Liver (tissue), 8 donors: ENCODE measurements at regions not wholly inside any gene's neighbourhood (a gene's known extent, or its start where the extent isn't known, plus 50 kb on each side); places are given as distances from the start of the nearest gene placed in this dataset.

ENCODE experiments used
- DNase-seq: peaks from one replicate; pipeline ENCODE4 v3.0.0-alpha.2; 2017; ENCODE audit warnings: low spot score
- H3K27ac ChIP-seq, 2 donors: one replicate each; pipeline ENCODE4 v1.7.0; 2013; ENCODE audit warnings: inconsistent platforms in 2 of 2, low read length in 2 of 2, control low read depth in 1 of 2, low read depth in 1 of 2, mild to moderate bottlenecking in 1 of 2
- H3K27me3 ChIP-seq, 4 donors: one replicate each; pipeline versions ENCODE4 v1.6.1 to v1.7.0; 2013; ENCODE audit warnings: low read length in 3 of 4, inconsistent platforms in 1 of 4, mild to moderate bottlenecking in 1 of 4, moderate library complexity in 1 of 4; ENCODE audit not compliant: control insufficient read depth in 4 of 4, insufficient read depth in 4 of 4
- H3K36me3 ChIP-seq, 4 donors: one replicate each; pipeline versions ENCODE4 v1.6.1 to v1.7.0; 2013; ENCODE audit warnings: low read length in 3 of 4, mild to moderate bottlenecking in 3 of 4, low read depth in 1 of 4, moderate library complexity in 1 of 4; ENCODE audit not compliant: control insufficient read depth in 4 of 4, insufficient read depth in 3 of 4
- H3K4me1 ChIP-seq, 4 donors: one replicate each; pipeline versions ENCODE4 v1.6.1 to v1.7.0; 2013; ENCODE audit warnings: low read length in 3 of 4, mild to moderate bottlenecking in 3 of 4, moderate library complexity in 1 of 4; ENCODE audit not compliant: control insufficient read depth in 4 of 4, insufficient read depth in 4 of 4
- H3K4me3 ChIP-seq, 3 donors: one replicate each; pipeline versions ENCODE4 v1.6.1 to v1.7.0; 2013; ENCODE audit warnings: low read length in 3 of 3, control low read depth in 1 of 3, low read depth in 1 of 3, mild to moderate bottlenecking in 1 of 3
- H3K9ac ChIP-seq, 2 donors: one replicate each; pipeline ENCODE4 v1.7.0; 2013; ENCODE audit warnings: low read length in 2 of 2, mild to moderate bottlenecking in 2 of 2, moderate library complexity in 2 of 2, control low read depth in 1 of 2, low read depth in 1 of 2
- H3K9me3 ChIP-seq, 4 donors: one replicate each; pipeline versions ENCODE4 v1.6.1 to v1.7.0; 2013; ENCODE audit warnings: low read length in 3 of 4; ENCODE audit not compliant: control insufficient read depth in 4 of 4
- FOXA2 ChIP-seq: IDR thresholded peaks from 2 replicates; pipeline ENCODE4 v1.6.1; 2016; ENCODE audit warnings: antibody characterized with exemption
- GABPA ChIP-seq, 2 donors: IDR thresholded peaks in 1 of 2; conservative IDR thresholded peaks in 1 of 2; 2 replicates each; pipeline ENCODE4 v1.6.1; 2016; ENCODE audit warnings: antibody characterized with exemption in 2 of 2, mild to moderate bottlenecking in 1 of 2, moderate library complexity in 1 of 2
- HNF4A ChIP-seq, 2 donors: conservative IDR thresholded peaks; 2 replicates each; pipeline ENCODE4 v1.6.1; 2016; ENCODE audit warnings: antibody characterized with exemption in 2 of 2, mild to moderate bottlenecking in 2 of 2
- HNF4G ChIP-seq: IDR thresholded peaks from 2 replicates; pipeline ENCODE4 v1.6.1; 2016; ENCODE audit warnings: antibody characterized with exemption
- NR2F2 ChIP-seq: IDR thresholded peaks from 2 replicates; pipeline ENCODE4 v1.6.1; 2016; ENCODE audit warnings: antibody characterized with exemption
- RAD21 ChIP-seq, 2 donors: IDR thresholded peaks; 2 replicates each; pipeline ENCODE4 v1.6.1; 2016; ENCODE audit warnings: antibody characterized with exemption in 2 of 2, mild to moderate bottlenecking in 2 of 2
- RXRA ChIP-seq, 2 donors: IDR thresholded peaks; 2 replicates each; pipeline ENCODE4 v1.6.1; 2017 to 2018; ENCODE audit warnings: antibody characterized with exemption in 2 of 2, mild to moderate bottlenecking in 1 of 2
- TAF1 ChIP-seq: conservative IDR thresholded peaks from 2 replicates; pipeline ENCODE4 v1.6.1; 2016; ENCODE audit warnings: antibody characterized with exemption, mild to moderate bottlenecking
- WGBS: extraction: QIAGEN DNeasy Blood & Tissue Kit; methylation state at CpG from one replicate; pipeline ENCODE4 v1.1.7; 2013; 5-methylcytosine and 5-hydroxymethylcytosine counted together
- TF ChIP-seq, protein P1 (sequence below): IDR thresholded peaks from 2 replicates; pipeline ENCODE4 v1.6.1; 2016; ENCODE audit warnings: antibody characterized with exemption, mild to moderate bottlenecking
- TF ChIP-seq, protein P2 (sequence below): fragments of 150-350 bp; IDR thresholded peaks from 2 replicates; pipeline ENCODE4 v1.5.1; 2017; ENCODE audit warnings: improper control_type of control experiment, low read depth, low read length; ENCODE audit not compliant: missing input control
- TF ChIP-seq, protein P3 (sequence below): IDR thresholded peaks from 2 replicates; pipeline ENCODE4 v1.6.1; 2016; ENCODE audit warnings: antibody characterized with exemption
- TF ChIP-seq, protein P4 (sequence below): IDR thresholded peaks from 2 replicates; pipeline ENCODE4 v1.6.1; 2016; ENCODE audit warnings: antibody characterized with exemption
- donor health status: healthy.
- donor health status: healthy.
- donor health status: healthy.
- donor health status: healthy.
- donor health status: healthy.

DNA sequence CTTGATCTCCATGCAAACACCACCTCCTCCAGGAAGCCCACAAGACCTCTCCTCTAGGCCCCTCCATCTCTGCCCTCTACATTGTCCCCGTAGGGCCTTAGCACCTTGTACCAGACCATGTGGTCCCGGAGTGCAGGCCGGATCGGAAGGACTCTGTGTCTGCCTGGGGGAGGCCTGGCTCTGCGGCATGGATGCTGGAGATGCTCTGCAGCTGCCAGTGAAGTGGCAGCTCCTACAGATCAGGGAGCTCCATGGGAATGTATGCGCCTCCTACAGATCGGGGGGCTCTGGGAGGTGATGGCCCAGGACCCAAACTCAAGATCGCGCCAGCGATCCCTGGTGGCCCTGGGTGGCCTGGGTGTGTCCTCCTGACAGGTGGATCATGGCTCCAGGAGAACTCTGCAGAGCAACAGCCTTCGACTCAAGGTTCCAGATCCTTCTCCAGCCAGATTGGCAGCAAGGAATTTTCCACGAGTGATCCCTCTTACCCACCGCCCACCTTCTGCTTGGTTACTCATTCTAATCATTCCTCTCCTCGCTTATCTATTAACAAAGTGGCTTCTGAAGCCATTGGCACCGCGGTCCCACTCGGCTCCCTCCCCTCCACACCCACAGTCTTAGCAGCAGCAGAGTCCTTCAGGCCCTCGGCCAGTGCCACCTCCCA is 67.3 kb downstream of the ADRA2C start:
- DNase-seq: no peak
- Histone ChIP-seq H3K9ac (no peak overlapping the region), H3K4me1 (peaks cover 0 to 10% (median 6%) of the 10 kb centered on the region in 4 donors), H3K36me3 (no peaks in the 10 kb centered on the region), H3K9me3 (no peaks in the 10 kb centered on the region), H3K27me3 (no peaks in the 10 kb centered on the region), H3K4me3 (no peak overlapping the region), H3K27ac (no peak overlapping the region)
- WGBS: 94% methylated on average over 18 of the region's 18 CpGs
- no peak for TF ChIP-seq RXRA (IDR thresholded peaks at IDR 0.05)
- no peak for TF ChIP-seq GABPA (IDR thresholded peaks at IDR 0.05 in 1 of 2, conservative IDR thresholded peaks at IDR 0.05 in 1 of 2)
- TF ChIP-seq, protein P1, sequence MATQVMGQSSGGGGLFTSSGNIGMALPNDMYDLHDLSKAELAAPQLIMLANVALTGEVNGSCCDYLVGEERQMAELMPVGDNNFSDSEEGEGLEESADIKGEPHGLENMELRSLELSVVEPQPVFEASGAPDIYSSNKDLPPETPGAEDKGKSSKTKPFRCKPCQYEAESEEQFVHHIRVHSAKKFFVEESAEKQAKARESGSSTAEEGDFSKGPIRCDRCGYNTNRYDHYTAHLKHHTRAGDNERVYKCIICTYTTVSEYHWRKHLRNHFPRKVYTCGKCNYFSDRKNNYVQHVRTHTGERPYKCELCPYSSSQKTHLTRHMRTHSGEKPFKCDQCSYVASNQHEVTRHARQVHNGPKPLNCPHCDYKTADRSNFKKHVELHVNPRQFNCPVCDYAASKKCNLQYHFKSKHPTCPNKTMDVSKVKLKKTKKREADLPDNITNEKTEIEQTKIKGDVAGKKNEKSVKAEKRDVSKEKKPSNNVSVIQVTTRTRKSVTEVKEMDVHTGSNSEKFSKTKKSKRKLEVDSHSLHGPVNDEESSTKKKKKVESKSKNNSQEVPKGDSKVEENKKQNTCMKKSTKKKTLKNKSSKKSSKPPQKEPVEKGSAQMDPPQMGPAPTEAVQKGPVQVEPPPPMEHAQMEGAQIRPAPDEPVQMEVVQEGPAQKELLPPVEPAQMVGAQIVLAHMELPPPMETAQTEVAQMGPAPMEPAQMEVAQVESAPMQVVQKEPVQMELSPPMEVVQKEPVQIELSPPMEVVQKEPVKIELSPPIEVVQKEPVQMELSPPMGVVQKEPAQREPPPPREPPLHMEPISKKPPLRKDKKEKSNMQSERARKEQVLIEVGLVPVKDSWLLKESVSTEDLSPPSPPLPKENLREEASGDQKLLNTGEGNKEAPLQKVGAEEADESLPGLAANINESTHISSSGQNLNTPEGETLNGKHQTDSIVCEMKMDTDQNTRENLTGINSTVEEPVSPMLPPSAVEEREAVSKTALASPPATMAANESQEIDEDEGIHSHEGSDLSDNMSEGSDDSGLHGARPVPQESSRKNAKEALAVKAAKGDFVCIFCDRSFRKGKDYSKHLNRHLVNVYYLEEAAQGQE: no peak
- no peak for TF ChIP-seq HNF4A (conservative IDR thresholded peaks at IDR 0.05)
- TF ChIP-seq TAF1: no peak
- TF ChIP-seq RAD21 (IDR thresholded peaks at IDR 0.05): no peak
- TF ChIP-seq, protein P2, sequence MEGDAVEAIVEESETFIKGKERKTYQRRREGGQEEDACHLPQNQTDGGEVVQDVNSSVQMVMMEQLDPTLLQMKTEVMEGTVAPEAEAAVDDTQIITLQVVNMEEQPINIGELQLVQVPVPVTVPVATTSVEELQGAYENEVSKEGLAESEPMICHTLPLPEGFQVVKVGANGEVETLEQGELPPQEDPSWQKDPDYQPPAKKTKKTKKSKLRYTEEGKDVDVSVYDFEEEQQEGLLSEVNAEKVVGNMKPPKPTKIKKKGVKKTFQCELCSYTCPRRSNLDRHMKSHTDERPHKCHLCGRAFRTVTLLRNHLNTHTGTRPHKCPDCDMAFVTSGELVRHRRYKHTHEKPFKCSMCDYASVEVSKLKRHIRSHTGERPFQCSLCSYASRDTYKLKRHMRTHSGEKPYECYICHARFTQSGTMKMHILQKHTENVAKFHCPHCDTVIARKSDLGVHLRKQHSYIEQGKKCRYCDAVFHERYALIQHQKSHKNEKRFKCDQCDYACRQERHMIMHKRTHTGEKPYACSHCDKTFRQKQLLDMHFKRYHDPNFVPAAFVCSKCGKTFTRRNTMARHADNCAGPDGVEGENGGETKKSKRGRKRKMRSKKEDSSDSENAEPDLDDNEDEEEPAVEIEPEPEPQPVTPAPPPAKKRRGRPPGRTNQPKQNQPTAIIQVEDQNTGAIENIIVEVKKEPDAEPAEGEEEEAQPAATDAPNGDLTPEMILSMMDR: no peak
- TF ChIP-seq, protein P3, sequence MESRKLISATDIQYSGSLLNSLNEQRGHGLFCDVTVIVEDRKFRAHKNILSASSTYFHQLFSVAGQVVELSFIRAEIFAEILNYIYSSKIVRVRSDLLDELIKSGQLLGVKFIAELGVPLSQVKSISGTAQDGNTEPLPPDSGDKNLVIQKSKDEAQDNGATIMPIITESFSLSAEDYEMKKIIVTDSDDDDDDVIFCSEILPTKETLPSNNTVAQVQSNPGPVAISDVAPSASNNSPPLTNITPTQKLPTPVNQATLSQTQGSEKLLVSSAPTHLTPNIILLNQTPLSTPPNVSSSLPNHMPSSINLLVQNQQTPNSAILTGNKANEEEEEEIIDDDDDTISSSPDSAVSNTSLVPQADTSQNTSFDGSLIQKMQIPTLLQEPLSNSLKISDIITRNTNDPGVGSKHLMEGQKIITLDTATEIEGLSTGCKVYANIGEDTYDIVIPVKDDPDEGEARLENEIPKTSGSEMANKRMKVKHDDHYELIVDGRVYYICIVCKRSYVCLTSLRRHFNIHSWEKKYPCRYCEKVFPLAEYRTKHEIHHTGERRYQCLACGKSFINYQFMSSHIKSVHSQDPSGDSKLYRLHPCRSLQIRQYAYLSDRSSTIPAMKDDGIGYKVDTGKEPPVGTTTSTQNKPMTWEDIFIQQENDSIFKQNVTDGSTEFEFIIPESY: no peak
- TF ChIP-seq NR2F2: no peak
- TF ChIP-seq FOXA2: no peak
- TF ChIP-seq HNF4G: no peak

DNA sequence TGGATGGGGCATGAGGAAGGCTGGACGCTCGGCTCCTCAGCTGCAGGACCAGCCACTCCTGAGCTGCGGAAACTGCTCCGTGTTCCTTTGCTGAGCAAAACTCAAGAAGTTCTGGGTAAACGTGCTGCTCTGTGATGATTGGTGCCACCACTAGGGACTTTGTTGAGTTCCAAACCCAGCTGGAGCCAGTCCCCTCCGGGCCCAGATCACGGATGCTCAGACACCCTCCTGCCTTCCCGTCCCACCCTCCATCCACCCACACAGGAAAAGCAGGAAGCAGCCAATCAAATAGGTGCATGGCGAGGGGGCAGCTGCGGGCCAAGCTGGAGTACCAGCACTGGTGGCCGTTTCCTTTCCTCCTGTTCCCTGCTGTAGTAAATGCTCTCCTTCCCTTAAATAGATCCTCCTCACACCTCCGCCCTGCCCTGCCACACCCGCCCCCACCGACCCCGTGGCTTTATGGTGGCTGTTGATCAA is 68.0 kb downstream of the ADRA2C start:
- no peak overlapping the region for H3K9ac ChIP-seq
- H3K27ac ChIP-seq: no peak overlapping the region
- H3K9me3 ChIP-seq: no peaks in the 10 kb centered on the region
- no peaks in the 10 kb centered on the region for H3K36me3 ChIP-seq
- H3K4me3 ChIP-seq: no peak overlapping the region
- TF ChIP-seq, protein P2: no peak
- TF ChIP-seq HNF4G (no peak), HNF4A (conservative IDR thresholded peaks at IDR 0.05) (no peak), GABPA (IDR thresholded peaks at IDR 0.05 in 1 of 2, conservative IDR thresholded peaks at IDR 0.05 in 1 of 2) (no peak), RXRA (IDR thresholded peaks at IDR 0.05) (no peak)
- TF ChIP-seq, protein P1: no peak
- TF ChIP-seq, protein P4, sequence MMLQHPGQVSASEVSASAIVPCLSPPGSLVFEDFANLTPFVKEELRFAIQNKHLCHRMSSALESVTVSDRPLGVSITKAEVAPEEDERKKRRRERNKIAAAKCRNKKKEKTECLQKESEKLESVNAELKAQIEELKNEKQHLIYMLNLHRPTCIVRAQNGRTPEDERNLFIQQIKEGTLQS: no peak
- H3K4me1 ChIP-seq: peaks cover 0 to 2% (median 0%) of the 10 kb centered on the region in 4 donors
- no peak for DNase-seq
- H3K27me3 ChIP-seq: no peaks in the 10 kb centered on the region
- WGBS: 45% methylated on average over 15 of the region's 15 CpGs
